Endothelial cell (in vitro differentiated cells): ENCODE measurements at regions not wholly inside any gene's neighbourhood (a gene's known extent, or its start where the extent isn't known, plus 50 kb on each side); places are given as distances from the start of the nearest gene placed in this dataset.

Experiments used
- DNase-seq: peaks from one replicate; pipeline ENCODE4 v3.0.0; 2021; ENCODE audit warnings: low spot score
- H3K27ac Mint-ChIP-seq: one replicate; pipeline ENCODE4 v1.8.0; 2021; ENCODE audit warnings: mixed read lengths, inconsistent platforms; ENCODE audit not compliant: unreplicated experiment
- H3K27me3 Mint-ChIP-seq: one replicate; pipeline ENCODE4 v1.8.0; 2021; ENCODE audit warnings: mild to moderate bottlenecking, moderate library complexity, mixed read lengths, inconsistent platforms; ENCODE audit not compliant: unreplicated experiment
- H3K36me3 Mint-ChIP-seq: one replicate; pipeline ENCODE4 v1.8.0; 2021; ENCODE audit warnings: mild to moderate bottlenecking, low read depth, mixed read lengths, inconsistent platforms; ENCODE audit not compliant: unreplicated experiment
- H3K4me1 Mint-ChIP-seq: one replicate; pipeline ENCODE4 v1.8.0; 2021; ENCODE audit warnings: mild to moderate bottlenecking, mixed read lengths, inconsistent platforms; ENCODE audit not compliant: unreplicated experiment
- H3K4me3 Mint-ChIP-seq: one replicate; pipeline ENCODE4 v1.8.0; 2021; ENCODE audit warnings: mild to moderate bottlenecking, mixed read lengths, inconsistent platforms; ENCODE audit not compliant: unreplicated experiment
- H3K9me3 Mint-ChIP-seq: one replicate; pipeline ENCODE4 v1.8.0; 2021; ENCODE audit warnings: mixed read lengths, inconsistent platforms; ENCODE audit not compliant: unreplicated experiment
- TF ChIP-seq, protein P1 (sequence below): fragments of 200-600 bp; sonication (generic); IDR thresholded peaks from one replicate; pipeline ENCODE4 v1.5.0; 2021; ENCODE audit warnings: antibody characterized with exemption; ENCODE audit not compliant: unreplicated experiment

DNA sequence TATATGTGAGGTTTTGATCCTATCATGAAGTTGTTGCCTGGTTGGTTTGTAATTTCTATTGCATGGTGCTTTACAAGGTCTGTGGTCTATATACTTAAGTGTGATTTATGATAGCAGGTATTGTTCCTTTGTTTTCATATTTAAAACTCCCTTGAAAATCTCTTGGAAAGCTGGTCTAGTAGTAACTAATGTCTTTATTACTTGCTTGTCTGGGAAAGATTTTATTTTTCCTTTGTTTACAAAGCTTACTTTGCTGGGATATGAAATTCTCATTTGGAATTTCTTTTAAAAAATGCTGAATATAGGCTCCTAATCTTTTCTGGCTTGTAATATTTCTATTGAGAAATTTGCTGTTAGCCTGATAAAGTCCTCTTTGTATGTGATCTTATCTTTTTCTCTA is 862.9 kb upstream of the NXPH2 start:
- TF ChIP-seq, protein P1, sequence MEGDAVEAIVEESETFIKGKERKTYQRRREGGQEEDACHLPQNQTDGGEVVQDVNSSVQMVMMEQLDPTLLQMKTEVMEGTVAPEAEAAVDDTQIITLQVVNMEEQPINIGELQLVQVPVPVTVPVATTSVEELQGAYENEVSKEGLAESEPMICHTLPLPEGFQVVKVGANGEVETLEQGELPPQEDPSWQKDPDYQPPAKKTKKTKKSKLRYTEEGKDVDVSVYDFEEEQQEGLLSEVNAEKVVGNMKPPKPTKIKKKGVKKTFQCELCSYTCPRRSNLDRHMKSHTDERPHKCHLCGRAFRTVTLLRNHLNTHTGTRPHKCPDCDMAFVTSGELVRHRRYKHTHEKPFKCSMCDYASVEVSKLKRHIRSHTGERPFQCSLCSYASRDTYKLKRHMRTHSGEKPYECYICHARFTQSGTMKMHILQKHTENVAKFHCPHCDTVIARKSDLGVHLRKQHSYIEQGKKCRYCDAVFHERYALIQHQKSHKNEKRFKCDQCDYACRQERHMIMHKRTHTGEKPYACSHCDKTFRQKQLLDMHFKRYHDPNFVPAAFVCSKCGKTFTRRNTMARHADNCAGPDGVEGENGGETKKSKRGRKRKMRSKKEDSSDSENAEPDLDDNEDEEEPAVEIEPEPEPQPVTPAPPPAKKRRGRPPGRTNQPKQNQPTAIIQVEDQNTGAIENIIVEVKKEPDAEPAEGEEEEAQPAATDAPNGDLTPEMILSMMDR, result no peak
- Mint-ChIP-seq H3K9me3 (no peaks in the 10 kb centered on the region), H3K4me3 (no peak overlapping the region), H3K4me1 (no peaks in the 10 kb centered on the region), H3K36me3 (no peaks in the 10 kb centered on the region), H3K27me3 (peaks cover 4% of the 10 kb centered on the region), H3K27ac (no peak overlapping the region)
- no peak for DNase-seq

DNA sequence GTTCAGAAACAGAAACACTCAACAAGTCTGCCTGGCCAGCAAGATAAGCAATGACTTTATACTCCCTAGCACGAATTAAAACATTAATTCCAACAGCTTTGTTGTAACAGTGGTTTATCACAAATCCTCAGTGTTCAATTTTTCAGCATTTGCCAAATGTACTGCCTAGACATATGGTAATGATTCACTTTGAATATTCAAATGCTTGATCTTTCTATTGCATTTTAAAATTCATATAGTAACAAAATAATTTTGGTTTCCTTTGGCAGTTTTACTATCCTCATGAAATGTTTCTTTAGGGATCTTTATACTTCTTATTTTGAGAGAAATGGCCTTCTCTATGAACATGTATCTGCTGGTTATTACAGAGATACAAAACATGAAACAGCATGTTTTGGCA is 851.8 kb upstream of the NXPH2 start:
- Mint-ChIP-seq H3K4me1 (no peaks in the 10 kb centered on the region), H3K36me3 (no peaks in the 10 kb centered on the region), H3K4me3 (no peak overlapping the region), H3K27me3 (no peaks in the 10 kb centered on the region), H3K27ac (no peak overlapping the region), H3K9me3 (no peaks in the 10 kb centered on the region)
- TF ChIP-seq, protein P1, result no peak
- no peak for DNase-seq

DNA sequence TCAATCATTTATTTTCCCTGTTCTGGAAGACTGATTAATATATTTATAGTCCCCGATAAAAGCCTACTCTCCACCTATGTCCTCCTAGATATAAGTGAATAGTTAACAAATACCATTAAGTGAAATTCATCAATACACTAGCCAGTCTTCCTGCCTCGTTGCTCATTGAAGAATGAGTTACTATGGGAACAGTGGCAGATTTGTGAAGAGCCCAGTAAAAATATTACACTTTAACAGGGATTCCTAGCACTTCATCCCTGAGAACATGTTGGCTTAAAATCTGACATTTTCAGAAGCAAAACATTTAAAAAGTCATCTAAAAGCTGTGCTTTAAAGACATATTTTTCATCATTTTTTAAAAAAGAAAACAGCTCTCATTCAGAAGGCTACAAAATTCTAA is 848.7 kb upstream of the NXPH2 start:
- no peaks in the 10 kb centered on the region for H3K4me1 Mint-ChIP-seq
- H3K27me3 Mint-ChIP-seq, result no peaks in the 10 kb centered on the region
- no peak overlapping the region for H3K27ac Mint-ChIP-seq
- TF ChIP-seq, protein P1, result no peak
- H3K4me3 Mint-ChIP-seq, result no peak overlapping the region
- no peak for DNase-seq
- H3K9me3 Mint-ChIP-seq, result no peaks in the 10 kb centered on the region
- H3K36me3 Mint-ChIP-seq, result no peaks in the 10 kb centered on the region

DNA sequence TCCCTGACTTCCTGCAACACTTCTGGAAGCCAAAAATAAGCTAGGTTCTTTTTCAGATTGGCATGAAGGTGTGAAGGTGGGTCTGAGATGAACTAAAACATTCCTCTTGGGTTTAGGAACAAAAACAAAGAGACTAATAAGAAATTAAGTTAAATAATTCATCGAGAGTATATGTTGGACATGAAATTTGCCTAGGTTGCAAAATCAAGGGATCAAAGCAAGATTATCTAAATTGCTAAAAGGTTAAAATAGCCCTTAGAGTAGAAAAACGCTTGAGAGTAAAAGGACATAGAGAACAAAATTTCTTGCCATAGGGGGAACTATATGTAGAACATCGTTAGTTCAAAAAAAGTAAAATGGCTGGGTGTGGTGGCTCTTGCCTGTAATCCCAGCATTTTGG is 845.9 kb upstream of the NXPH2 start:
- H3K4me1 Mint-ChIP-seq, result no peaks in the 10 kb centered on the region
- H3K27me3 Mint-ChIP-seq, result no peaks in the 10 kb centered on the region
- TF ChIP-seq, protein P1, result no peak
- no peak for DNase-seq
- H3K27ac Mint-ChIP-seq, result no peak overlapping the region
- no peaks in the 10 kb centered on the region for H3K36me3 Mint-ChIP-seq
- no peak overlapping the region for H3K4me3 Mint-ChIP-seq
- H3K9me3 Mint-ChIP-seq, result no peaks in the 10 kb centered on the region

DNA sequence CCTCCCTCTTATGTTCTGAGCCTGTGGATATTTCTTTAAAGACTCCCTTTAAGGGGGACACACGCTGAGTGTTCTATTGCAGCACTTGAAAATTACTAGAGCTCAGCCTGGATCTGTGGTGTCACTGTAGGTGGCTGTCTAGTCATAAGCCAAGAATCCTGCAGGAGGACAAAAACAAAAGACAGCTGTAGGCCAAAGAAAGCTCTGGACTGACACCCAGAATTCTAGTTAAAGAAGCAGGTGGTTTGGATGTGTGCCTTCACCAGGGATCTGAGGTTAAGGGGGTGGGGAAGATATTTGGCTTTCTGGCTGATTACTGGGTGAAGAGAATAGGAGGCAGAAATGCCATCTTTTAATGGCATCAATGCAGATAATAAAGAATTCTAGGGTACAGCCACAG is 842.5 kb upstream of the NXPH2 start:
- TF ChIP-seq, protein P1, result no peak
- no peak for DNase-seq
- no peaks in the 10 kb centered on the region for H3K27me3 Mint-ChIP-seq
- no peak overlapping the region for H3K27ac Mint-ChIP-seq
- no peaks in the 10 kb centered on the region for H3K36me3 Mint-ChIP-seq
- H3K9me3 Mint-ChIP-seq, result no peaks in the 10 kb centered on the region
- H3K4me1 Mint-ChIP-seq, result no peaks in the 10 kb centered on the region
- H3K4me3 Mint-ChIP-seq, result no peak overlapping the region
